Liver (tissue), 6 donors: ENCODE measurements at regions not wholly inside any gene's neighbourhood (a gene's known extent, or its start where the extent isn't known, plus 50 kb on each side); places are given as distances from the start of the nearest gene placed in this dataset.
"Not testable (repeated sequence)": the region's sequence is repeated elsewhere in the genome, so short reads cannot be mapped to it uniquely, and the experiment has no call there.

Experiments
- DNase-seq: peaks from one replicate; pipeline ENCODE4 v3.0.0-alpha.2; 2017; ENCODE audit warnings: low spot score
- H3K27ac ChIP-seq, 2 donors: one replicate each; pipeline ENCODE4 v1.7.0; 2013; ENCODE audit warnings: inconsistent platforms in 2 of 2, low read length in 2 of 2, control low read depth in 1 of 2, low read depth in 1 of 2, mild to moderate bottlenecking in 1 of 2
- H3K27me3 ChIP-seq, 4 donors: one replicate each; pipeline versions ENCODE4 v1.6.1 to v1.7.0; 2013; ENCODE audit warnings: low read length in 3 of 4, inconsistent platforms in 1 of 4, mild to moderate bottlenecking in 1 of 4, moderate library complexity in 1 of 4; ENCODE audit not compliant: control insufficient read depth in 4 of 4, insufficient read depth in 4 of 4
- H3K36me3 ChIP-seq, 4 donors: one replicate each; pipeline versions ENCODE4 v1.6.1 to v1.7.0; 2013; ENCODE audit warnings: low read length in 3 of 4, mild to moderate bottlenecking in 3 of 4, low read depth in 1 of 4, moderate library complexity in 1 of 4; ENCODE audit not compliant: control insufficient read depth in 4 of 4, insufficient read depth in 3 of 4
- H3K4me1 ChIP-seq, 4 donors: one replicate each; pipeline versions ENCODE4 v1.6.1 to v1.7.0; 2013; ENCODE audit warnings: low read length in 3 of 4, mild to moderate bottlenecking in 3 of 4, moderate library complexity in 1 of 4; ENCODE audit not compliant: control insufficient read depth in 4 of 4, insufficient read depth in 4 of 4
- H3K4me3 ChIP-seq, 3 donors: one replicate each; pipeline versions ENCODE4 v1.6.1 to v1.7.0; 2013; ENCODE audit warnings: low read length in 3 of 3, control low read depth in 1 of 3, low read depth in 1 of 3, mild to moderate bottlenecking in 1 of 3
- H3K9ac ChIP-seq, 2 donors: one replicate each; pipeline ENCODE4 v1.7.0; 2013; ENCODE audit warnings: low read length in 2 of 2, mild to moderate bottlenecking in 2 of 2, moderate library complexity in 2 of 2, control low read depth in 1 of 2, low read depth in 1 of 2
- H3K9me3 ChIP-seq, 4 donors: one replicate each; pipeline versions ENCODE4 v1.6.1 to v1.7.0; 2013; ENCODE audit warnings: low read length in 3 of 4; ENCODE audit not compliant: control insufficient read depth in 4 of 4
- WGBS: extraction: QIAGEN DNeasy Blood & Tissue Kit; methylation state at CpG from one replicate; pipeline ENCODE4 v1.1.7; 2013; 5-methylcytosine and 5-hydroxymethylcytosine counted together
- donor health status: healthy.
- donor health status: healthy.
- donor health status: healthy.

DNA sequence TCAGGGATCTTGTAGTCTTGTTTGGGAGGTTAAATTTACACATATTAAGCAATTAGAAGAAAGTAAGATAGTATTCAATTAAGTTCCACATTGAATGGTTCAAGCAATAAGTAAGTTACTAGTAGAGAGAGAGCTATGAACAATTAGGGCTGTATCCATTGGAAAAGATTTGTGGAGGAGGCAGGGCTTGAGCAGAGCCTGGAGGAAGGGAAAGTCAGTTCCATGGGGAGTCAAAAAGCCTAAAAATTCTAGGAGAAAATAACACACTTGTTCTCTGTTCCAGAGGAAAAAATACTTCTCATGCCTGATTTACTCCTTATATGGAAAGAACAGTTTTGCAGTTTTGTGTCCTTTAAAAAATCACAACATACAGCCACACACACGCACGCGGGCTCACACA, 730.0 kb downstream of the PRIM2 start:
- H3K9me3 ChIP-seq, DNase-seq, H3K27me3 ChIP-seq, H3K9ac ChIP-seq, H3K4me3 ChIP-seq, H3K27ac ChIP-seq, H3K36me3 ChIP-seq, H3K4me1 ChIP-seq: not testable (repeated sequence)
- WGBS: 54% methylated on average over 3 of the region's 3 CpGs

DNA sequence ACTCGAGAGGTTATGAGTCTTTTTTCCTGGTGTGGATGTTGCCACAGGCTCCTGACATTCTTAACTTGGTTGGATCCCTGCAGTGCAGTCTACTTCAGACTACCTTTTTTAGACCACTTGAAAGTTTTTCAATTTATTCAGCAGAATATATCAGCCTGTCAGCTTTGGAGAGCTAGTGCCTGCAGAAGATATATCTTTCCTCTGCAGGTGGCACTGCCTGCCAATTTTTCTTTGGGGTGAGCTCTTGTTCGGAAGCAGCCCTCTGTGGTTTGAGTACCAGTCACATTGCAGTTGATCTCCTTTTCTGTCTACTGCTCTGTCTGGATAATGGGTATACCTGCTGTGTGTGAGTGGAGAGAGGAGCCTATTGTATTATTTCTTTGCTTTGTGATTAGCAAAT, 730.4 kb downstream of the PRIM2 start:
- H3K27ac ChIP-seq, H3K36me3 ChIP-seq, DNase-seq, H3K9me3 ChIP-seq, H3K4me3 ChIP-seq, H3K9ac ChIP-seq, H3K4me1 ChIP-seq, H3K27me3 ChIP-seq: not testable (repeated sequence)
- WGBS: 34% methylated on average over 2 of the region's 2 CpGs

DNA sequence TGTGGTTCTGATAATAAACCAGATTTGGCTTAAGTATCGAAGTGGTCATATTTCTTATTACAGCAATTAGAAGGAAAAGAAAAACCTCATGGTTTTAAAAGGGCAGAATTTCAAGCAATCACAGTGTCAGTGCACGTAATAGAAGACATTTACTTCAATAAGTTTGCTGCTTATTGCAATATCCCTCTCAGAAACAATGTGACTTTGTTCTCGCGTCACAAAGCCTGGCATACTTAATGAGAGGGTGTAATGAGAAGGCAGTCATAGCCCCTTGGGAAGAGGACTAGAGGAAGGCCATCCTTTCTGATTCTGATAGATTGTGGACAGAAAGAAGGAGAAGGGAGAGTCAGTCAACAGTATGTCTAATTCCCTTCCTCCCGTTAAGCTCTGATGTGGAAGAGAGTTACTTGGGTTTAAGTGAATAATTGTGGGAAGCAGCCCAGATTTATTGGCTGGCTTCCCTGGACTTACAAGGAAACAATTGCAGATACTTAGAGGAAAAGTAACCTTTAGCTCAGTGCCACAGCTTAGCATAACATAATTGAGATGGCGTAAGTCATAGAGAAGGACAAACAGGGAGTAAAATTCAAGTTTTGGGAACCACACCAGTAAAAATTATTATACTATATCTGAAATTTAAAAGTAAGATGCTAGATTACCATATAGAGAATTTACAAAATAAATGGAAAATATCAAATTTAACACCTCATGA, 738.2 kb downstream of the PRIM2 start:
- H3K4me1 ChIP-seq, H3K27me3 ChIP-seq, H3K4me3 ChIP-seq, H3K36me3 ChIP-seq, H3K27ac ChIP-seq, DNase-seq, H3K9me3 ChIP-seq, H3K9ac ChIP-seq: not testable (repeated sequence)
- WGBS: 81% methylated on average over 5 of the region's 6 CpGs

DNA sequence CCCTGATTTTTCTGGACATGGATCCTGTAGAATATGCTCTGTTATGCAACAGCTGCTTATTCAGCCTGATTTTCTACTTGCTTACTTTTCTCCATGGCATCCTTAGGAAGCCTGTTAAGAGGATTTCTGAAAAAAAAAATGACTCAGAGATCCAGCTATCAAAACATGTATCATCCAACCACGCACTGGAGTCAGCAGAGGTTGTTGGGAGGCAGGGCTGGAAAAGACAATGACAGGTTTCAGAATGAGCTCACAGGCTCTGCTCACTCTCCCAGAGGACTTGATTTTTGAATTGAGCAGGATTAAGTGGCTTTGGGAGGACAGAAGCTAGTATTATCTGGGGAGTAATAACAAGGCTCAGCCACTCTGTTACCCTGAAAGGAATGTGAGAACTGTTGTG, 742.3 kb downstream of the PRIM2 start:
- H3K9me3 ChIP-seq, H3K27me3 ChIP-seq, DNase-seq, H3K4me1 ChIP-seq, H3K27ac ChIP-seq, H3K4me3 ChIP-seq, H3K9ac ChIP-seq, H3K36me3 ChIP-seq: not testable (repeated sequence)
- WGBS: 57% methylated on average over 1 of the region's 1 CpG

DNA sequence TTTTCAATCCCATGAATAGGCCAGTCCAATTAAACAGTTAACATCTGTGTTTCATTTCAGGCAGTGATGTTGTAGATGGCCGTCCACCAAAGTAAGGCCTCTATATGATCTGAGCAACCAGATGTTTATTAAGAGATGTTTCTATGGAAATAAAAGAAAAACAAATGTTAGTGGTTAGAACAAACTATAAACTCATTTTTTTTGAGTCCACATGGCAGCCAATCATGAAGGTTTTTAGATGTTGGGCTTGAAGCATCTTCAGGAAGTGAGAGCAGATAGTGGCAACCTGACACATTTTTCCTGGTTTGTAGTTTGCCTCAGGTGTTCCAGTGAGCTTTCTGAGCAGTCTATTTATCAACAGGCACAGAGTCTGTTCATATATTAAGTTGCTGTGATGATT, 746.1 kb downstream of the PRIM2 start:
- not testable (repeated sequence) for H3K9me3 ChIP-seq, H3K4me1 ChIP-seq, DNase-seq, H3K27me3 ChIP-seq, H3K36me3 ChIP-seq, H3K9ac ChIP-seq, H3K4me3 ChIP-seq, H3K27ac ChIP-seq
- WGBS: 82% methylated on average over 1 of the region's 1 CpG

DNA sequence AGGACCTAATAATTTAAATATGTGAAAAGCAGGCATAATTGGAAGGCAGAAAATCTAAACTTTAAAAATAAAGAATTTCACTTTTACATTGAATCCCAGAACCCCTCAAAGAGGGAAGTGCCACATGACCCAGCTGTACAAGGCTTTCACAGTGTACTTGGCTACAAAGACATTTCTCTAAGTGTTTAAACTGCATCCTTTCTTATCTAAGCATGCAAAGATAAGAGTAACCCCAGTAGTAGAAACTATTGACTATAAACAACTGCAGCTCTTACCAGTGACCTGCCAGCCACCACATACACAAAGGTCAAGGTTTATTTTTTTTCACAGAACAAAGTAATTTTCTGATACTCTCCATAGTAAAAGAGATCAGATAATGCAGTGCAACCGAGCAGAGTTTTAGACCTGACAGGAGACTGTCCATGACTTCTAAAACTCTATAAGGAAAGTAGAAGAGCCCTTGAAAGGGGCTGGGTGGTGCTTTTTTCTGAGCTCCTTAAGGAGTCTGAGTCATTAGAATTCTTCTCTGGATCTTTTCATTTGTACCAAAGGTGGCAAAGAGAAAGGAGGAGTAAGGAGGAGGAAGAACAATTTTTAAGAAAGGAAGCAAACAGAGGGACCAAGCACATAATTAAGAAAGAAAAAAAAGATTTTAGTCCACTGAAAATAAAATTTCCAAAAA, 750.6 kb downstream of the PRIM2 start:
- not testable (repeated sequence) for H3K27me3 ChIP-seq, H3K9ac ChIP-seq, H3K27ac ChIP-seq, H3K4me1 ChIP-seq, H3K9me3 ChIP-seq, H3K36me3 ChIP-seq, H3K4me3 ChIP-seq, DNase-seq
- whole genome bisulfite sequencing: 21% methylated on average over 1 of the region's 1 CpG
